ENCODE measurements at regions not wholly inside any gene's neighbourhood (a gene's known extent, or its start where the extent isn't known, plus 50 kb on each side); places are given as distances from the start of the nearest gene placed in this dataset.

GRCh38 chr21:38741092-38741949, 64.4 kb upstream of the ETS2 start:
- no peak for TF ChIP-seq POLR2A (IDR thresholded peaks at IDR 0.05; ENCODE audit: extremely low read depth, insufficient read length)
- no peak for TF ChIP-seq CTCF (IDR thresholded peaks at IDR 0.05; ENCODE audit: low read depth, low read length)
- TF ChIP-seq MYC (IDR thresholded peaks at IDR 0.05; ENCODE audit: low read depth, low read length) = no peak
